H1 (cell line): ENCODE measurements at regions not wholly inside any gene's neighbourhood (a gene's known extent, or its start where the extent isn't known, plus 50 kb on each side); places are given as distances from the start of the nearest gene placed in this dataset.

Experiments used
- CTCF ChIA-PET: fragments of 300-600 bp; sonication (Branson Sonifier 250); formaldehyde crosslinking; loops from one replicate; lab custom pipeline; 2021; ENCODE audit not compliant: partially characterized antibody; lab: Charles Lee
- POLR2A ChIA-PET: fragments of 300-600 bp; sonication (Branson Sonifier 250); formaldehyde crosslinking; loops from one replicate; lab custom pipeline; 2021; ENCODE audit warnings: inconsistent platforms; ENCODE audit not compliant: partially characterized antibody; lab: Charles Lee
- DNase-seq, 2 experiments: peaks; one replicate each; pipeline versions ENCODE4 v3.0.0 to v3.0.0-alpha.2; 2010 to 2022; ENCODE audit warnings: low spot score in 2 of 2, low read depth in 1 of 2, mixed read lengths in 1 of 2
- FAIRE-seq: peaks from 2 replicates; lab custom pipeline; 2011; peaks lifted over from hg19 to GRCh38; lab: Jason Lieb, UNC
- H2AFZ ChIP-seq: 2 replicates; pipeline ENCODE4 v1.8.1; 2012; ENCODE audit warnings: low read length, inconsistent platforms
- H2AK5ac ChIP-seq: 2 replicates; pipeline ENCODE4 v1.6.1; 2013; ENCODE audit warnings: low read depth, low read length
- H2BK120ac ChIP-seq: replicated peaks from 2 replicates; pipeline ENCODE3; 2013; ENCODE audit warnings: low read depth, low read length, inconsistent platforms
- H2BK12ac ChIP-seq: 2 replicates; pipeline ENCODE4 v1.6.1; 2013; ENCODE audit warnings: low read depth, low read length
- H2BK15ac ChIP-seq: 2 replicates; pipeline ENCODE4 v1.6.1; 2013; ENCODE audit warnings: low read length
- H2BK20ac ChIP-seq: 2 replicates; pipeline ENCODE4 v1.6.1; 2013; ENCODE audit warnings: low read length
- H2BK5ac ChIP-seq: 2 replicates; pipeline ENCODE4 v1.6.1; 2013; ENCODE audit warnings: low read depth, low read length
- H3K14ac ChIP-seq: 2 replicates; pipeline ENCODE4 v1.6.1; 2013; ENCODE audit warnings: inconsistent platforms; ENCODE audit not compliant: insufficient read length
- H3K18ac ChIP-seq: 2 replicates; pipeline ENCODE4 v1.6.1; 2013; ENCODE audit warnings: low read length; ENCODE audit errors: extremely low read depth
- H3K23ac ChIP-seq: 2 replicates; pipeline ENCODE4 v1.6.1; 2013; ENCODE audit warnings: inconsistent platforms; ENCODE audit not compliant: insufficient read length
- H3K23me2 ChIP-seq: 2 replicates; pipeline ENCODE4 v1.6.1; 2013; ENCODE audit warnings: low read depth, low read length
- H3K27ac ChIP-seq: 2 replicates; pipeline ENCODE4 v1.6.1; 2011; ENCODE audit warnings: low read depth, low read length, inconsistent platforms
- H3K27me3 ChIP-seq, 4 experiments: replicated peaks in 1 of 4; 1 replicate in 1 of 4; 2 replicates in 3 of 4; pipeline versions ENCODE4 v1.6.1 to v1.8.1; 2011 to 2013; ENCODE audit warnings: low read length in 3 of 4, mild to moderate bottlenecking in 3 of 4, inconsistent platforms in 2 of 4, mixed read lengths in 2 of 4, moderate library complexity in 1 of 4; ENCODE audit not compliant: control insufficient read depth in 3 of 4, insufficient read depth in 3 of 4; ENCODE audit errors: extremely low read depth in 1 of 4
- H3K36me3 ChIP-seq, 4 experiments: 2 replicates each; pipeline versions ENCODE4 v1.6.1 to v1.8.1; 2011 to 2013; ENCODE audit warnings: mild to moderate bottlenecking in 4 of 4, low read length in 3 of 4, moderate library complexity in 2 of 4, control low read depth in 1 of 4, inconsistent platforms in 1 of 4; ENCODE audit not compliant: insufficient read depth in 4 of 4, control insufficient read depth in 2 of 4
- H3K4ac ChIP-seq: replicated peaks from 2 replicates; pipeline ENCODE3; 2013; ENCODE audit warnings: low read length, low read depth, mixed read lengths, inconsistent platforms; ENCODE audit not compliant: insufficient read length
- H3K4me1 ChIP-seq, 4 experiments: replicated peaks in 1 of 4; 1 replicate in 1 of 4; 2 replicates in 3 of 4; pipeline versions ENCODE4 v1.6.1 to v1.8.1; 2011 to 2013; ENCODE audit warnings: low read length in 3 of 4, inconsistent platforms in 2 of 4, mixed read lengths in 1 of 4; ENCODE audit not compliant: insufficient read depth in 4 of 4, control insufficient read depth in 3 of 4
- H3K4me2 ChIP-seq, 2 experiments: 2 replicates each; pipeline versions ENCODE4 v1.6.1 to v1.8.1; 2011 to 2013; ENCODE audit warnings: low read depth in 2 of 2, low read length in 2 of 2, control low read depth in 1 of 2, inconsistent platforms in 1 of 2, mild to moderate bottlenecking in 1 of 2; ENCODE audit not compliant: insufficient read depth in 1 of 2
- H3K4me3 ChIP-seq, 4 experiments: fragments of 200-600, 300-600 bp in 1 of 4; sonication (generic), shearing (Covaris generic), sonication (Bioruptor Twin) in 1 of 4; 2 replicates each; pipeline versions ENCODE4 v1.5.1 to v1.8.1; 2011 to 2016; ENCODE audit warnings: low read length in 4 of 4, low read depth in 3 of 4, control low read depth in 2 of 4, inconsistent platforms in 2 of 4, mild to moderate bottlenecking in 2 of 4, mixed read lengths in 1 of 4, moderate library complexity in 1 of 4; ENCODE audit not compliant: insufficient read depth in 2 of 4; ENCODE audit errors: extremely low read depth in 1 of 4
- H3K56ac ChIP-seq: replicated peaks from 2 replicates; pipeline ENCODE3; 2013; ENCODE audit warnings: low read depth, mild to moderate bottlenecking, mixed read lengths, low read length, inconsistent platforms; ENCODE audit not compliant: insufficient read length
- H3K79me1 ChIP-seq: 2 replicates; pipeline ENCODE4 v1.6.1; 2013; ENCODE audit warnings: low read depth, low read length, control low read depth
- H3K79me2 ChIP-seq, 2 experiments: 2 replicates each; pipeline versions ENCODE4 v1.6.1 to v1.8.1; 2012 to 2013; ENCODE audit warnings: low read length in 2 of 2, mild to moderate bottlenecking in 2 of 2, inconsistent platforms in 1 of 2; ENCODE audit not compliant: insufficient read depth in 2 of 2, control insufficient read depth in 1 of 2
- H3K9ac ChIP-seq, 4 experiments: replicated peaks in 1 of 4; 1 replicate in 1 of 4; 2 replicates in 3 of 4; pipeline versions ENCODE4 v1.6.1 to v1.8.1; 2011 to 2013; ENCODE audit warnings: low read depth in 3 of 4, low read length in 3 of 4, control low read depth in 2 of 4, mild to moderate bottlenecking in 2 of 4, moderate library complexity in 2 of 4, inconsistent platforms in 1 of 4; ENCODE audit errors: extremely low read depth in 1 of 4
- H3K9me3 ChIP-seq, 2 experiments: 2 replicates each; pipeline versions ENCODE4 v1.6.1 to v1.8.1; 2012 to 2013; ENCODE audit warnings: mild to moderate bottlenecking in 2 of 2, moderate library complexity in 2 of 2, control low read depth in 1 of 2, inconsistent platforms in 1 of 2, low read depth in 1 of 2, low read length in 1 of 2, mixed read lengths in 1 of 2; ENCODE audit not compliant: insufficient read depth in 2 of 2
- H4K20me1 ChIP-seq, 2 experiments: replicated peaks in 1 of 2; 2 replicates each; pipeline versions ENCODE3 to v1.8.1; 2011 to 2013; ENCODE audit warnings: inconsistent platforms in 2 of 2, low read length in 2 of 2, mild to moderate bottlenecking in 1 of 2; ENCODE audit not compliant: insufficient read depth in 2 of 2, control insufficient read depth in 1 of 2
- H4K5ac ChIP-seq: 2 replicates; pipeline ENCODE4 v1.6.1; 2013; ENCODE audit warnings: low read length, low read depth, mixed read lengths, inconsistent platforms; ENCODE audit not compliant: insufficient read length
- H4K8ac ChIP-seq: 2 replicates; pipeline ENCODE4 v1.8.0; 2013; ENCODE audit warnings: mild to moderate bottlenecking, moderate library complexity, low read length, inconsistent platforms; ENCODE audit not compliant: insufficient read depth; ENCODE audit errors: extremely low read depth
- H4K91ac ChIP-seq: replicated peaks from 2 replicates; pipeline ENCODE3; 2013; ENCODE audit warnings: low read length, mixed read lengths, inconsistent platforms; ENCODE audit not compliant: insufficient read length
- POU5F1 ChIP-seq: IDR thresholded peaks from 2 replicates; pipeline ENCODE4 v1.6.1; 2011; ENCODE audit warnings: low read depth, mild to moderate bottlenecking, low read length, moderate library complexity
- SAP30 ChIP-seq: fragments of 300-600 bp; sonication (generic); IDR thresholded peaks from 2 replicates; pipeline ENCODE4 v1.7.1; 2012; ENCODE audit warnings: low read length, moderate library complexity, mild to moderate bottlenecking, inconsistent platforms; ENCODE audit not compliant: insufficient read depth, insufficient replicate concordance
- SP2 ChIP-seq: IDR thresholded peaks from 2 replicates; pipeline ENCODE4 v1.6.1; 2012; ENCODE audit warnings: mild to moderate bottlenecking, low read length, inconsistent platforms
- WGBS, 2 experiments: shearing (Covaris generic) in 1 of 2; methylation state at CpG; one replicate each; pipeline versions ENCODE4 v1.1.6 to v1.1.7; 2013 to 2015; ENCODE audit warnings: low lambda C conversion rate in 2 of 2, mixed read lengths in 2 of 2, inconsistent platforms in 1 of 2, low coverage in 1 of 2, missing lambda C conversion rate in 1 of 2; ENCODE audit not compliant: insufficient replicate concordance in 2 of 2, insufficient coverage in 1 of 2, insufficient read length in 1 of 2; ENCODE audit errors: extremely low coverage in 1 of 2, missing lambda C conversion rate in 1 of 2; 5-methylcytosine and 5-hydroxymethylcytosine counted together

DNA sequence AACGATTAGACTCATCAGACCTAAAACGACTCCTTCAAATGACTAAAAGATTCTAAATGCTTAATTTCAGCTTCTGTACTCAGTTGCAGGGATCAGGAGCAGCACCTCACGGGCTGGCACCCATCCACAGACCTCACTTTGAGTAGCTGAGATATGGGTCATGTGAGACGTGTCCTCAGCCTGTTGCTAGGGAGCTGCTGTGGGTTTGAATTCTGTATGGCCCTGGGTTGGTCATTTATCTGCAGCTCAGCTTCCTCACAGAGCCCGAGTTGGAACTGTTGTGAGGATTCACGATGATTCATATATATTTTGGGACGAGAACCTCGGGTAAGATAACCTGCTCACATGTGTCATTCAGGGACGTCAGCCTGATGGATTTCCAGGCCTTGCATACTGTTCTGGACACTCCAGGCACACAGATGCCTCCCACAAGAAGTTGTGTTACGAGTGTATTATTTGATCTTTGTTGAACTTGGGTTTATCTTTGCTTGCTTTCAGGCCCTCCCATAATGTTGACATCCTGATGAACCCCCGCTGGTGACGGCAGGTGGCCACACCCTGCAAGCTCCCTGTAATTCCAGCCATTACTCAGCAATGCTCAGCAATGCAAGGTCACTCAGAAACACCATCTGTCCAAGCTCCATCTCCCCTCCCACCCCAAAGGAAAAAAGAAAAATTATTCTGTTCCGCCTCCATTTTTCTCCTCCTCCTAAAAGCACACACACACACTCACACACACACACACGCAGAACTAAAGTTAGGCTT is 137.6 kb downstream of the RBFOX3 start:
- no peak overlapping the region for H2BK15ac ChIP-seq
- no peak overlapping the region for H2BK5ac ChIP-seq
- no peaks in the 10 kb centered on the region for H3K4me1 ChIP-seq
- H3K4me2 ChIP-seq, result no peak overlapping the region
- H4K5ac ChIP-seq, result no peak overlapping the region
- no peaks in the 10 kb centered on the region for H3K79me2 ChIP-seq
- CTCF ChIA-PET, result no interaction called here
- H2AK5ac ChIP-seq, result no peak overlapping the region
- TF ChIP-seq SP2 (no peak), POU5F1 (no peak), SAP30 (no peak)
- no peak overlapping the region for H3K9ac ChIP-seq
- H2BK120ac ChIP-seq, result no peak overlapping the region
- H4K8ac ChIP-seq, result no peak overlapping the region
- H2BK20ac ChIP-seq, result no peak overlapping the region
- H3K23me2 ChIP-seq, result peaks cover 5% of the 10 kb centered on the region; the same call in 1 of the 2 replicates
- no peak overlapping the region for H2BK12ac ChIP-seq
- no peak overlapping the region for H4K91ac ChIP-seq
- H3K4ac ChIP-seq, result no peak overlapping the region
- peaks cover 0 to 2% (median 0%) of the 10 kb centered on the region in 4 experiments; a peak in 1 of 7 replicates for H3K27me3 ChIP-seq
- no peak for DNase-seq
- H3K18ac ChIP-seq, result no peak overlapping the region
- H3K14ac ChIP-seq, result no peak overlapping the region
- H3K36me3 ChIP-seq, result no peaks in the 10 kb centered on the region
- FAIRE-seq, result no peak
- WGBS, 2 experiments, result 91% methylated on average over 14 of the region's 14 CpGs; no CpG with 5 or more reads in 1 of the 2 experiments
- POLR2A ChIA-PET, result no interaction called here
- no peak overlapping the region for H3K56ac ChIP-seq
- H3K79me1 ChIP-seq, result no peaks in the 10 kb centered on the region
- H2AFZ ChIP-seq, result no peak overlapping the region
- no peak overlapping the region for H3K27ac ChIP-seq
- no peak overlapping the region for H3K4me3 ChIP-seq
- H3K23ac ChIP-seq, result no peak overlapping the region
- no peaks in the 10 kb centered on the region for H4K20me1 ChIP-seq
- no peaks in the 10 kb centered on the region for H3K9me3 ChIP-seq
